ENCODE measurements at regions not wholly inside any gene's neighbourhood (a gene's known extent, or its start where the extent isn't known, plus 50 kb on each side); places are given as distances from the start of the nearest gene placed in this dataset.

DNA sequence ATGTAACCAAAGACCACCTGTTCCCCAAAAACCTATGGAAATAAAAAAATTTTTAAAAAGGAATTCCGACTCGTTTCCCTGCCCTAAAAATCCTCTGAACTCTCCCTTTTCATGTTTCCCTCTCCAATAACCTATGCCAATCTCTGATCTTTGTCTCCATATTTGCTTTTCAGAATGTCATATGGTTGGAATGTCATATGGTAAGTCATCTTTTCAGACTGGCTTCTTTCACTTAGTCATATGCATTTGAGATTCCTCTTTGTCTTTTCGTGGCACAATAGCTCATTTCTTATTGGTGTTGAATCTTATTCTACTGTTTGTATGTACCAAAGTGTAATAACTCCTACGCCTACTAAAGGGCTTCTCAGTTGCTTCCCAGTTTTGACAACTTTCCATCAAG is 117.5 kb downstream of the BACH1 start:
- no peak for ATAC-seq (ENCODE audit: low FRiP score)
- no peak for DNase-seq (ENCODE audit: low spot score)
- TF ChIP-seq, protein P1, sequence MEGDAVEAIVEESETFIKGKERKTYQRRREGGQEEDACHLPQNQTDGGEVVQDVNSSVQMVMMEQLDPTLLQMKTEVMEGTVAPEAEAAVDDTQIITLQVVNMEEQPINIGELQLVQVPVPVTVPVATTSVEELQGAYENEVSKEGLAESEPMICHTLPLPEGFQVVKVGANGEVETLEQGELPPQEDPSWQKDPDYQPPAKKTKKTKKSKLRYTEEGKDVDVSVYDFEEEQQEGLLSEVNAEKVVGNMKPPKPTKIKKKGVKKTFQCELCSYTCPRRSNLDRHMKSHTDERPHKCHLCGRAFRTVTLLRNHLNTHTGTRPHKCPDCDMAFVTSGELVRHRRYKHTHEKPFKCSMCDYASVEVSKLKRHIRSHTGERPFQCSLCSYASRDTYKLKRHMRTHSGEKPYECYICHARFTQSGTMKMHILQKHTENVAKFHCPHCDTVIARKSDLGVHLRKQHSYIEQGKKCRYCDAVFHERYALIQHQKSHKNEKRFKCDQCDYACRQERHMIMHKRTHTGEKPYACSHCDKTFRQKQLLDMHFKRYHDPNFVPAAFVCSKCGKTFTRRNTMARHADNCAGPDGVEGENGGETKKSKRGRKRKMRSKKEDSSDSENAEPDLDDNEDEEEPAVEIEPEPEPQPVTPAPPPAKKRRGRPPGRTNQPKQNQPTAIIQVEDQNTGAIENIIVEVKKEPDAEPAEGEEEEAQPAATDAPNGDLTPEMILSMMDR (IDR thresholded peaks at IDR 0.05): no peak

DNA sequence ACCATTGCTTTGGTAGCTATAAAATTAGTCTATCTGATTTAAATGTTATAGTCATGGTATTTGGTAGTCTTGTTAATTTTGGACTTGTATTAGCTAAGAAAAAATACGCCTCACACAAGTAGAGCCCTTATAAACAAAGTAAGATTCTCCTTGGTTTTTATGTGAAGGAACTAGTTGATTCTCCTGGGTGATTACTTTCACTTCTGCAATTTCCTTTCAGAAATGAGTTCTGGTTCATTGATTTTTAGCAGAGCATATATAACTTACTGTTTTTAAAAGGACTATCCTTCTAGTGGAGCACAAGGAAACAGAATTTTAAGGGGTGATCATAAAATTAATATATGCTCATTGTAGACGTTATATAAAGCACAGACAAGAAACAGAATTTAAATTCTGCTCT is 120.1 kb downstream of the BACH1 start:
- DNase-seq (ENCODE audit: low spot score): no peak
- TF ChIP-seq, protein P1 (IDR thresholded peaks at IDR 0.05): no peak
- no peak for ATAC-seq (ENCODE audit: low FRiP score)

DNA sequence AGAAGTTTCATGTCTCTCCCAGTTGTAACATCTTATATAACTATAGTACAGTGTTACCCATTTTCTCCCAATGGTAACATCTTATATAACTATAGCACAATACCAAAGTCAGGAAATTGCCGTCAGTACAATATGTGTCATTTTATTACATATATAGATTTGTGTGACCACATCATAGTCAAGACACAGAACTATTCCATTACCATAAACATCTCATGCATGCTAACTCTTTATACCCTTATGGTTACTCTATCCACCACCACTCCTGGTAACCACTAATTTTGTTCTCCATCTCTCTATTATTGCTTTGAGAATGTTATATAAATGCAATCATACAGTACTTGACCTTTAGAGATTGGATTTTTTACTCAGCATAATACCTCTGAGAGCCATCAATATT is 120.7 kb downstream of the BACH1 start:
- ATAC-seq (ENCODE audit: low FRiP score): no peak
- DNase-seq (ENCODE audit: low spot score): no peak
- TF ChIP-seq, protein P1 (IDR thresholded peaks at IDR 0.05): no peak

DNA sequence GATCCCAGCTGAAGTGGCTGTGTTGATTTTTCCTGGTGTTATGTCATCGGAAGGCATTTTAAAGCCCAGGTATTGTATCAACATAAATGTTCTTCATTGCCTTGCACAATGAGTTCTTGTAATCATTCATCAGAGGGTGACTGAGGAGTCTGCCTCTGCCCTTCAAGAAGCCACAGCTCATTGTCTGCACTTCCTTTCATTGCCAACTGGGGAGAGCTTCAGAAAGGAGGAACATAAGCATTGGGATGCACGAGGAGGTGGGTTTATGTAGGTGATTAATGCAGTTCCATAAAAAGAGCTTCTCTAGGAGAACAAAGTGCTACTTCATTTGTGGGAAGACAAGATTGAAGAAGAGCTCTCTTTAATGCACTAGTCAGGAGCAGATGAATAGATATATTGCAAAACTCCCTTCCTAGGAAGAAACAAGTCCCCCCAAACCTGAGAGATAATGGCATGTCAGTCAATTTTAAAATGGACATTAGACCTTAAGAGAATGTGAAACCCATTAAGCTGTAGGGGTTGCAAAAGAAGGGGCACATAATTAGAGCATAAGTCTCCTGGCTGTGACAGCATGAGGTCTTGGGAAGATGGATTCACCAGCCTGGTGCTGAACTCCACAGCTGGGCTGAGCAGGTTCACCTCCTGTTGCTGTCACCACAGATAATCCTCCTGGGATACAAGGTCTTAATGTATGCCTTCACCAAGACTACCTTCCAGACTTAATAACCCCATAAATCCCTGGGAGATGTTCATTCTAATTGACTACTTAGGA is 124.6 kb downstream of the BACH1 start:
- TF ChIP-seq, protein P1 (IDR thresholded peaks at IDR 0.05): no peak
- no peak for DNase-seq (ENCODE audit: low spot score)
- ATAC-seq (ENCODE audit: low FRiP score): no peak

DNA sequence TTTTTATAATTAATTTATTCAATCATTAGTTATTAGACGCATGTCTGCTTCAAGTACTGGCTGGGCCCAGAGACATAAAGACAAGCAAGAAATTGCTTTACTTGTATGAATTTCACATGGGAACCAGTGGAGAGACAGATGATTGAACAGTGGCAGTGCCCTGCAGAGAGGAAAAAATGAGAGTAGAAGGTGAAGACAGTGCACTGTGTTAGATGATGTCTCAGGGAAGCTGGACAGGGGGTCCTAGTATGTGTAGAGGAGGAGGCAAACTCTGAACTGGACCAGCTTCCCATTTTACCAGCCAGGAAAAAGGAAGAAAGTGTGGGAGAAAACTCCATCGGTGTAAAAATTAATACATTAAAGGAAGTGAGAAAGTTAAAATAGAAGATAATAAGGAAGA is 126.0 kb downstream of the BACH1 start:
- TF ChIP-seq, protein P1 (IDR thresholded peaks at IDR 0.05): no peak
- ATAC-seq (ENCODE audit: low FRiP score): no peak

DNA sequence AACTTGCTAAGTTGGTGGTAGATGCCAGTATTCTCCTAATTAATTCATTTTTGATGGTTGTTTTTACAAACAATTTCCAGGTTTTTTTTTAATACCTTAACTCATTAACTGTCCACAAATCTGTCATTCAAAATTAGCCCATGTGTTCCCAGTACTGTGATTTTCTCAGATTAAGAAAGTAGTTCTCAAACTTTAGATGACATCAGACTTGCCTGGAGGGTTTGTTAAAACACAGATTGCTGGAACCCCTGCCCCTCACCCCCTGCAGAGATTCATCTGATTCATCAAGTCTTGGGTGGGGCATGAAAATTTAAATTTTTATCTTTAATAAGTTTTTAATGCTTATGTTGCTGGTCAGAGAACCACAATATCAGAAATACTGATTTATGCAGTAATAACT is 130.5 kb downstream of the BACH1 start:
- ATAC-seq (ENCODE audit: low FRiP score) (no peak), DNase-seq (ENCODE audit: low spot score) (no peak)
- TF ChIP-seq, protein P1 (IDR thresholded peaks at IDR 0.05): no peak

More for the DNA sequence above, 126.0 kb downstream of the BACH1 start:
- no peak for DNase-seq (ENCODE audit: low spot score)

DNA sequence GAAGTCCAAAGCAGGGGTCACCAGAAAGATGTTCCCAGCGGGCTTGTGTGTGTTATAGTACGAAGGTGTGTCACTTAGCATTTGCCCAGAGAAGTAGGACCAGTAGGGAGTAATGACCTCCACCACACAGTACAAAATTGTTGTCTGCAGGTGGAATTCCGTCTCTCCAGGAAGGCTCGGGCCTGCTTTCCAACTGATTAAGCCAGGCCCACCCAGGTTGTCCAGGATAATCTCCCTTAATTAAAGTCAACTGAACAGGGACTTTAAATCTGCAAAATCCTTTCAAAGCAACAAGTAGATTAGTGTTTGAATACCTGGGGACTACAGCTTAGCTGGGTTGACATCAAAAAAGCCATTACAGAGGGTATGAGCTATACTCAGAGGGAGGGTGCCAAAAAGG is 131.3 kb downstream of the BACH1 start:
- TF ChIP-seq, protein P1 (IDR thresholded peaks at IDR 0.05): no peak
- ATAC-seq (ENCODE audit: low FRiP score) (no peak), DNase-seq (ENCODE audit: low spot score) (no peak)
